SK-N-SH (cell line): ENCODE measurements at regions not wholly inside any gene's neighbourhood (a gene's known extent, or its start where the extent isn't known, plus 50 kb on each side); places are given as distances from the start of the nearest gene placed in this dataset.

ENCODE experiments used
- CHD2 ChIP-seq: fragments of 150-350 bp; IDR thresholded peaks from 2 replicates; pipeline ENCODE4 v1.6.1; 2018; ENCODE audit warnings: low read length; ENCODE audit not compliant: partially characterized antibody
- EP300 ChIP-seq, 2 experiments: IDR thresholded peaks; 2 replicates each; pipeline versions ENCODE4 v1.4.0 to v1.6.1; 2012; ENCODE audit warnings: borderline replicate concordance in 1 of 2, low read depth in 1 of 2, low read length in 1 of 2
- EZH2phosphoT487 ChIP-seq: fragments of 200-600 bp; sonication (generic); IDR thresholded peaks from 2 replicates; pipeline ENCODE4 v1.6.1; 2017; ENCODE audit warnings: low read depth, mixed run types, mild to moderate bottlenecking, antibody characterized with exemption, moderate library complexity, borderline replicate concordance
- FOXM1 ChIP-seq: IDR thresholded peaks from 2 replicates; pipeline ENCODE4 v1.4.0; 2012; ENCODE audit warnings: low read depth, mild to moderate bottlenecking
- JUND ChIP-seq: IDR thresholded peaks from 2 replicates; pipeline ENCODE4 v1.4.0; 2012
- MEF2A ChIP-seq: IDR thresholded peaks from 2 replicates; pipeline ENCODE4 v1.4.0; 2012; ENCODE audit warnings: low read depth, borderline replicate concordance
- POLR2AphosphoS5 ChIP-seq: IDR thresholded peaks from 2 replicates; pipeline ENCODE4 v1.6.1; 2012; ENCODE audit warnings: low read depth, low read length
- RCOR1 ChIP-seq: fragments of 150-350 bp; IDR thresholded peaks from 2 replicates; pipeline ENCODE4 v1.6.1; 2017; ENCODE audit warnings: antibody characterized with exemption, low read length
- TAF1 ChIP-seq: IDR thresholded peaks from 2 replicates; pipeline ENCODE4 v1.6.1; 2012; ENCODE audit warnings: low read depth, mild to moderate bottlenecking, low read length, moderate library complexity, borderline replicate concordance
- TF ChIP-seq, protein P1 (sequence below): IDR thresholded peaks from 2 replicates; pipeline ENCODE4 v1.6.1; 2012; ENCODE audit warnings: mild to moderate bottlenecking, low read depth, low read length, moderate library complexity
- TF ChIP-seq, protein P2 (sequence below): fragments of 200-600 bp; sonication (generic); IDR thresholded peaks from 2 replicates; pipeline ENCODE4 v1.6.1; 2017; ENCODE audit warnings: antibody characterized with exemption, mild to moderate bottlenecking, moderate library complexity
- TF ChIP-seq, protein P3 (sequence below): fragments of 150-350 bp; IDR thresholded peaks from 2 replicates; pipeline ENCODE4 v1.6.1; 2017; ENCODE audit warnings: antibody characterized with exemption, low read length, low read depth, borderline replicate concordance

DNA sequence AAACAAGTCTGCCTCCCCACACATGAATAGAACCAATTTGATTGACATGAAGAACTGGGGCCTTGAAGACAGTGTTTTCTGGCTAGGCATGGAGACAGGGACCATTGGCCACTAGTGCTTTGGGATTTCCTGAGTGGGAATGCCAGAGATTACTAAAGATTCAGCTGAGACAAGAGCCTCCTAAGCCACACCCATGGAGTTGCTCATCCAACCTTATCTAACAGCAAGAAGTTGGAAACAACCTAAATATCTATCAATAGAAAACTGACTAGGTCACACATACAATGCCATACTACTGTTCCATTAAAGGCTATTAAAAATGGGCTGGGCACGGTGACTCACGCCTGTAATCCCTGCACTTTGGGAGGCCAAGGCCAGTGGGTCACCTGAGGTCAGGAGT is 184.1 kb downstream of the ZBTB18 start:
- TF ChIP-seq EZH2phosphoT487 (no peak), POLR2AphosphoS5 (no peak), CHD2 (no peak), JUND (no peak), EP300 (IDR thresholded peaks at IDR 0.05; ENCODE audit: borderline replicate concordance in 1 of 2, low read depth in 1 of 2, low read length in 1 of 2) (no peak), RCOR1 (no peak), TAF1 (no peak), MEF2A (no peak), FOXM1 (no peak)
- TF ChIP-seq, protein P1, sequence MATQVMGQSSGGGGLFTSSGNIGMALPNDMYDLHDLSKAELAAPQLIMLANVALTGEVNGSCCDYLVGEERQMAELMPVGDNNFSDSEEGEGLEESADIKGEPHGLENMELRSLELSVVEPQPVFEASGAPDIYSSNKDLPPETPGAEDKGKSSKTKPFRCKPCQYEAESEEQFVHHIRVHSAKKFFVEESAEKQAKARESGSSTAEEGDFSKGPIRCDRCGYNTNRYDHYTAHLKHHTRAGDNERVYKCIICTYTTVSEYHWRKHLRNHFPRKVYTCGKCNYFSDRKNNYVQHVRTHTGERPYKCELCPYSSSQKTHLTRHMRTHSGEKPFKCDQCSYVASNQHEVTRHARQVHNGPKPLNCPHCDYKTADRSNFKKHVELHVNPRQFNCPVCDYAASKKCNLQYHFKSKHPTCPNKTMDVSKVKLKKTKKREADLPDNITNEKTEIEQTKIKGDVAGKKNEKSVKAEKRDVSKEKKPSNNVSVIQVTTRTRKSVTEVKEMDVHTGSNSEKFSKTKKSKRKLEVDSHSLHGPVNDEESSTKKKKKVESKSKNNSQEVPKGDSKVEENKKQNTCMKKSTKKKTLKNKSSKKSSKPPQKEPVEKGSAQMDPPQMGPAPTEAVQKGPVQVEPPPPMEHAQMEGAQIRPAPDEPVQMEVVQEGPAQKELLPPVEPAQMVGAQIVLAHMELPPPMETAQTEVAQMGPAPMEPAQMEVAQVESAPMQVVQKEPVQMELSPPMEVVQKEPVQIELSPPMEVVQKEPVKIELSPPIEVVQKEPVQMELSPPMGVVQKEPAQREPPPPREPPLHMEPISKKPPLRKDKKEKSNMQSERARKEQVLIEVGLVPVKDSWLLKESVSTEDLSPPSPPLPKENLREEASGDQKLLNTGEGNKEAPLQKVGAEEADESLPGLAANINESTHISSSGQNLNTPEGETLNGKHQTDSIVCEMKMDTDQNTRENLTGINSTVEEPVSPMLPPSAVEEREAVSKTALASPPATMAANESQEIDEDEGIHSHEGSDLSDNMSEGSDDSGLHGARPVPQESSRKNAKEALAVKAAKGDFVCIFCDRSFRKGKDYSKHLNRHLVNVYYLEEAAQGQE: no peak
- TF ChIP-seq, protein P2, sequence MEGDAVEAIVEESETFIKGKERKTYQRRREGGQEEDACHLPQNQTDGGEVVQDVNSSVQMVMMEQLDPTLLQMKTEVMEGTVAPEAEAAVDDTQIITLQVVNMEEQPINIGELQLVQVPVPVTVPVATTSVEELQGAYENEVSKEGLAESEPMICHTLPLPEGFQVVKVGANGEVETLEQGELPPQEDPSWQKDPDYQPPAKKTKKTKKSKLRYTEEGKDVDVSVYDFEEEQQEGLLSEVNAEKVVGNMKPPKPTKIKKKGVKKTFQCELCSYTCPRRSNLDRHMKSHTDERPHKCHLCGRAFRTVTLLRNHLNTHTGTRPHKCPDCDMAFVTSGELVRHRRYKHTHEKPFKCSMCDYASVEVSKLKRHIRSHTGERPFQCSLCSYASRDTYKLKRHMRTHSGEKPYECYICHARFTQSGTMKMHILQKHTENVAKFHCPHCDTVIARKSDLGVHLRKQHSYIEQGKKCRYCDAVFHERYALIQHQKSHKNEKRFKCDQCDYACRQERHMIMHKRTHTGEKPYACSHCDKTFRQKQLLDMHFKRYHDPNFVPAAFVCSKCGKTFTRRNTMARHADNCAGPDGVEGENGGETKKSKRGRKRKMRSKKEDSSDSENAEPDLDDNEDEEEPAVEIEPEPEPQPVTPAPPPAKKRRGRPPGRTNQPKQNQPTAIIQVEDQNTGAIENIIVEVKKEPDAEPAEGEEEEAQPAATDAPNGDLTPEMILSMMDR: no peak
- TF ChIP-seq, protein P3, sequence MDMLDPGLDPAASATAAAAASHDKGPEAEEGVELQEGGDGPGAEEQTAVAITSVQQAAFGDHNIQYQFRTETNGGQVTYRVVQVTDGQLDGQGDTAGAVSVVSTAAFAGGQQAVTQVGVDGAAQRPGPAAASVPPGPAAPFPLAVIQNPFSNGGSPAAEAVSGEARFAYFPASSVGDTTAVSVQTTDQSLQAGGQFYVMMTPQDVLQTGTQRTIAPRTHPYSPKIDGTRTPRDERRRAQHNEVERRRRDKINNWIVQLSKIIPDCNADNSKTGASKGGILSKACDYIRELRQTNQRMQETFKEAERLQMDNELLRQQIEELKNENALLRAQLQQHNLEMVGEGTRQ: no peak
